SU-DHL-6 (cell line): ENCODE measurements at regions not wholly inside any gene's neighbourhood (a gene's known extent, or its start where the extent isn't known, plus 50 kb on each side); places are given as distances from the start of the nearest gene placed in this dataset.

Source experiments
- CTCF ChIP-seq: fragments of 200-600 bp; sonication (generic); IDR thresholded peaks from one replicate; pipeline ENCODE4 v1.5.1; 2017; ENCODE audit warnings: antibody characterized with exemption, mild to moderate bottlenecking, low read length, moderate library complexity; ENCODE audit not compliant: insufficient read depth, poor library complexity, severe bottlenecking
- EZH2phosphoT487 ChIP-seq: fragments of 200-600 bp; sonication (generic), shearing (Covaris generic); conservative IDR thresholded peaks from 2 replicates; pipeline ENCODE4 v1.6.1; 2018; ENCODE audit warnings: mild to moderate bottlenecking, antibody characterized with exemption, low read length, moderate library complexity, mixed read lengths

DNA sequence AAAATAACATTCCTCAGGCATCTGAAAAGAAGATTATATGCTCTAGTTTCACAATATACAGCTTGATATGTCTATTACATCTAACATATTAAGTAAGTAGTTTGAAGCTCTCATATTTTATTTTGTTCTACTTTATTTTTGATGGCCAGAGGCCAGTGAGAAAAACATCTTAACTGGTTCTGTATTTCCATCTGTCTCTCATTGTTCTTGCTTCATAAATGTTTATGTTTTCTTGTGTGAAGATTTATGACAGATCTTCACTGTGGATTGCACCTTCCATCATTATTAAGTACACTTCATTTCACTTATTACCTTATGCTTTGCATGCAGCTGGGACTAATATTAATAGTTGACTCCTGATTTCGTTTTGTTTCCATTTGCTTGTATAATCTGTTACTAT lies 511.2 kb downstream of the TSN start:
- TF ChIP-seq CTCF (no peak), EZH2phosphoT487 (no peak)
